ENCODE measurements at regions not wholly inside any gene's neighbourhood (a gene's known extent, or its start where the extent isn't known, plus 50 kb on each side); places are given as distances from the start of the nearest gene placed in this dataset.

GRCh38 chr1:221098471-221099405, 219.5 kb downstream of the HLX start:
- Histone ChIP-seq H3K36me3 (replicated peaks in 1 of 2; ENCODE audit: control insufficient read depth in 1 of 2, insufficient read depth in 2 of 2, low read length in 2 of 2) (no peaks in the 10 kb centered on the region), H3K27ac (ENCODE audit: low read depth in 1 of 2, low read length in 2 of 2) (peak overlapping the region; percentile 86 to 88), H3K4me1 (ENCODE audit: control insufficient read depth in 1 of 2, insufficient read depth in 2 of 2, low read length in 2 of 2) (peaks cover 56 to 61% of the 10 kb centered on the region in 2 donors), H3K79me2 (ENCODE audit: insufficient read depth, low read length) (no peaks in the 10 kb centered on the region), H3K27me3 (ENCODE audit: control insufficient read depth in 2 of 2, insufficient read depth in 2 of 2, low read length in 2 of 2) (no peaks in the 10 kb centered on the region), H3K9me3 (replicated peaks in 1 of 2; ENCODE audit: control insufficient read depth in 1 of 2, insufficient read depth in 1 of 2, low read length in 2 of 2) (no peaks in the 10 kb centered on the region), H2AFZ (ENCODE audit: insufficient read depth, low read depth, low read length, poor library complexity, severe bottlenecking) (no peak overlapping the region), H4K20me1 (ENCODE audit: insufficient read depth, low read length) (no peaks in the 10 kb centered on the region), H3K9ac (ENCODE audit: insufficient read depth, low read length, poor library complexity, severe bottlenecking) (no peak overlapping the region), H3K4me3 (replicated peaks in 1 of 3; ENCODE audit: low read depth in 2 of 3, low read length in 3 of 3) (peak overlapping the region in 1 of 3 experiments; percentile 28), H3K4me2 (replicated peaks; ENCODE audit: extremely low read depth, low read length, poor library complexity, severe bottlenecking) (peak overlapping the region; percentile 54)
- peaks cover 4 to 12% of the 10 kb centered on the region in 2 donors for H3K36me3 Mint-ChIP-seq
- peaks cover 68% of the 10 kb centered on the region for H3K4me1 Mint-ChIP-seq
- H3K27ac Mint-ChIP-seq: peak overlapping the region; percentile 88 to 100 (median 98)
- H3K27me3 Mint-ChIP-seq (ENCODE audit: low read depth in 3 of 3): peaks cover 4 to 11% (median 11%) of the 10 kb centered on the region in 3 donors
- peak; percentile 70 to 92 (median 91) for DNase-seq
- H3K9me3 Mint-ChIP-seq: peaks cover 0 to 11% (median 3%) of the 10 kb centered on the region in 7 donors
- TF ChIP-seq CTCF (IDR thresholded peaks at IDR 0.05): no peak
- intact Hi-C loops (cut with micrococcal nuclease): loop anchor here (2.0 to 10.0 kb wide), 4 partner anchors 69 to 346 kb away; partner anchors contain the start of gene HLX (in 1 of the 2)
- 43% methylated on average over 8 of the region's 10 CpGs for WGBS (ENCODE audit: insufficient coverage)
- H3K4me3 Mint-ChIP-seq: peak overlapping the region in 1 of 2 donors; percentile 72

DNA sequence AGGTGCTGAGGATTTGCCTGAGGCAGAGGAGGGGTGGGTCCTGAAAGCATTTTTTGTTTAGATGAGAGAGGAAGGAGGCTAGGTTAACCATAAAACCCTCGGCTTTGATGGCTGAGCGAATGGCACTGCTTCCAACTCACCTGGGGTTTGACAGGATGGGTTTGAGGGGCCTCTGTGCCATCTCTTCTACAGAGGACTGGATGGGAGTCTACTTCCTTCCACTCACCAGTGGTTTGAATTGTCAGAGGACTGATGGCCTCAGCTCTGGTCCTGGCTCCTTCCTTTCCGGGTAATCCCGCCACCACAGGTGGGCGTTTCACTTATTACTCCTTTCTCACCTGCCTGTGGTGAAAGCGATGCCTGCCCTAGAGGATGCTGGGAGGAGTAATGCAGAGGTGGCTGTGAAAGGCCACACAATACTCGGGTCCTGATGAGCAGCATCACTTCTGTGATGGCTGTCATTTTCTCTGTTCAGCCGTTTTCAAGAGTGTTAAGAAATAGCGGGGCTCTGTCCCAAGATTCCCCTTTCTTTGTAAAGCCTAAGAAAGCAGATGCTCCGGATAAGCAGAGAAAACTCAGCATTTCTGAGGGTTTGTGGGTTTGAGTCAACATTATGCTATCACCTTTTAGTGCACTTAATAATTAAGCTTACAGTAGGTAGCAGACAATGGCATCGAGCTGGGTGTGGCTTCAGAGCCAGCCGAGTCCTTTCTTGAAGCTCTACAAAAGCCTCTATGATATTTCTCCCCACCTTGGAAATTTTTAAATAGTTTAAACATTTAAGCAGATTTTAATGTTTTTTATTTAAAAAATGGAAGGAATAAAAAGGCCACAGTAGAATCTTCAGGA, 220.7 kb downstream of the HLX start:
- Mint-ChIP-seq H3K36me3 (peaks cover 4 to 11% of the 10 kb centered on the region in 2 donors), H3K27me3 (ENCODE audit: low read depth in 3 of 3) (peaks cover 4 to 13% (median 11%) of the 10 kb centered on the region in 3 donors), H3K9me3 (peaks cover 0 to 11% (median 3%) of the 10 kb centered on the region in 7 donors), H3K4me1 (peaks cover 62% of the 10 kb centered on the region), H3K4me3 (peak overlapping the region in 1 of 2 donors; percentile 70), H3K27ac (peak overlapping the region; percentile 88 to 100 (median 98))
- Histone ChIP-seq H3K4me2 (replicated peaks; ENCODE audit: extremely low read depth, low read length, poor library complexity, severe bottlenecking) (peak overlapping the region; percentile 17), H2AFZ (ENCODE audit: insufficient read depth, low read depth, low read length, poor library complexity, severe bottlenecking) (no peak overlapping the region), H4K20me1 (ENCODE audit: insufficient read depth, low read length) (no peaks in the 10 kb centered on the region), H3K9me3 (replicated peaks in 1 of 2; ENCODE audit: control insufficient read depth in 1 of 2, insufficient read depth in 1 of 2, low read length in 2 of 2) (no peaks in the 10 kb centered on the region), H3K36me3 (replicated peaks in 1 of 2; ENCODE audit: control insufficient read depth in 1 of 2, insufficient read depth in 2 of 2, low read length in 2 of 2) (no peaks in the 10 kb centered on the region), H3K9ac (ENCODE audit: insufficient read depth, low read length, poor library complexity, severe bottlenecking) (no peak overlapping the region), H3K4me3 (replicated peaks in 1 of 3; ENCODE audit: low read depth in 2 of 3, low read length in 3 of 3) (peak overlapping the region in 1 of 3 experiments; percentile 28), H3K27ac (ENCODE audit: low read depth in 1 of 2, low read length in 2 of 2) (peak overlapping the region in 1 of 2 donors; percentile 86), H3K27me3 (ENCODE audit: control insufficient read depth in 2 of 2, insufficient read depth in 2 of 2, low read length in 2 of 2) (peaks cover 0 to 6% of the 10 kb centered on the region in 2 donors), H3K4me1 (ENCODE audit: control insufficient read depth in 1 of 2, insufficient read depth in 2 of 2, low read length in 2 of 2) (peaks cover 50 to 54% of the 10 kb centered on the region in 2 donors), H3K79me2 (ENCODE audit: insufficient read depth, low read length) (no peaks in the 10 kb centered on the region)
- no peak for TF ChIP-seq CTCF (IDR thresholded peaks at IDR 0.05)
- intact Hi-C loops (cut with micrococcal nuclease): loop anchor here (2.0 to 10.0 kb wide), 6 partner anchors 47 to 345 kb away; partner anchors contain the start of gene HLX (in 1 of the 2)
- peak in 1 of 3 donors; percentile 23 for DNase-seq
- WGBS (ENCODE audit: insufficient coverage): 83% methylated on average over 4 of the region's 12 CpGs

Data from CD14-positive monocyte (primary cell).